Stimulated activated naive CD8-positive, alpha-beta T cell treated with anti-CD3 and anti-CD28 coated beads, Interleukin-15, amount 100 ng/mL, for 72 hours (primary cell): ENCODE measurements at regions not wholly inside any gene's neighbourhood (a gene's known extent, or its start where the extent isn't known, plus 50 kb on each side); places are given as distances from the start of the nearest gene placed in this dataset.
"Not testable (repeated sequence)": the region's sequence is repeated elsewhere in the genome, so short reads cannot be mapped to it uniquely, and the experiment has no call there.

Experiments used
- ATAC-seq: fragments of 150-1000 bp; cut with Tn5 transposase; 2 replicates; pipeline ENCODE4 v1.10.0; 2021; ENCODE audit warnings: mild to moderate bottlenecking, moderate library complexity
- DNase-seq, 2 donors: peaks; one replicate each; pipeline ENCODE4 v3.0.0; 2021 to 2022
- H3K27ac Mint-ChIP-seq, 2 donors: one replicate each; pipeline ENCODE4 v1.8.0; 2022; ENCODE audit warnings: mild to moderate bottlenecking in 2 of 2, mixed read lengths in 2 of 2, moderate library complexity in 2 of 2
- H3K27me3 Mint-ChIP-seq: one replicate; pipeline ENCODE4 v1.8.0; 2022; ENCODE audit warnings: mixed read lengths
- H3K4me1 Mint-ChIP-seq: one replicate; pipeline ENCODE4 v1.8.0; 2022; ENCODE audit warnings: mild to moderate bottlenecking, mixed read lengths
- H3K4me3 Mint-ChIP-seq, 2 donors: one replicate each; pipeline ENCODE4 v1.8.0; 2022; ENCODE audit warnings: mild to moderate bottlenecking in 2 of 2, mixed read lengths in 2 of 2, moderate library complexity in 1 of 2
- H3K9me3 Mint-ChIP-seq, 2 donors: one replicate each; pipeline ENCODE4 v1.8.0; 2022; ENCODE audit warnings: mixed read lengths in 2 of 2

DNA sequence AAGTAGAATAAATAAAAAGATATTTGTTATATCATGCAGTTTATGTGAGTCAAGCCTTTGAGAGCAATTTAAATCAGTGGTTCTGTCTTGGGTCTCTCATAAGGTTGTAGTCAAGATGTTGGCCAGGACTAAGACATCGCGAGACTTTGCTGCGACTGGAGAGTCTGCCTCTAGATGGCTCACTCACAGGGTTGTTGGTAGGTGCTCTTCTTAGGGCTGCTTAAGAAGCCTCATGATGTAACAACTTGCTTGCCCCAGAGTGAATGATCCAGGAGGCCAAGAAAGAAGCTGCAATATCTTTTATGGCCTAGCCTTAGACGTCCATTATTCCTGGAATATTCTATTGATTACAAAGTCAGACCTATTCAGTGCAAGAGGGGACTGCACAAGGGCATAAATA, 73.1 kb upstream of the CACHD1 start:
- DNase-seq (no peak), ATAC-seq (no peak)
- no peaks in the 10 kb centered on the region for H3K4me1 Mint-ChIP-seq
- no peaks in the 10 kb centered on the region for H3K27me3 Mint-ChIP-seq
- no peaks in the 10 kb centered on the region for H3K9me3 Mint-ChIP-seq
- H3K27ac Mint-ChIP-seq = no peak overlapping the region
- no peak overlapping the region for H3K4me3 Mint-ChIP-seq

DNA sequence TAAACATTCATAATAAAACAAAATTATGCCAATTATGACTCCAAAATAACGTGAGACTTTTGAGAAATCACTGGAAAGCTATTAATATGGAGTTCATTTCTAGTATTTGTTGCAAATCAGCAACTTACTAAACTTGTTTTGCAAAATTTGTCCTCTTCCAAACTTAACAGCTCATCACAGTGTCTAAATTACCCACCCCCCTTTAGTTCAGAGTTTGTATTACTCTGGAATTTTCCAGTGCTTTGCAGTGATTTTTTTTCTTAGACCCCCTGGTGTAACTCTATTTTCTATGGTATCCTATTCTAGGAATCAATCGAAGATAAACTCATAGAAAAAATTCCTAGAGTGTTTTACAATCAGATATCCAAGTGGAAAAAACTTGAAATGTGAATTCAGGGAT, 72.4 kb upstream of the CACHD1 start:
- H3K9me3 Mint-ChIP-seq = no peaks in the 10 kb centered on the region
- H3K4me3 Mint-ChIP-seq = no peak overlapping the region
- ATAC-seq (no peak), DNase-seq (no peak)
- no peaks in the 10 kb centered on the region for H3K27me3 Mint-ChIP-seq
- no peak overlapping the region for H3K27ac Mint-ChIP-seq
- H3K4me1 Mint-ChIP-seq = no peaks in the 10 kb centered on the region

DNA sequence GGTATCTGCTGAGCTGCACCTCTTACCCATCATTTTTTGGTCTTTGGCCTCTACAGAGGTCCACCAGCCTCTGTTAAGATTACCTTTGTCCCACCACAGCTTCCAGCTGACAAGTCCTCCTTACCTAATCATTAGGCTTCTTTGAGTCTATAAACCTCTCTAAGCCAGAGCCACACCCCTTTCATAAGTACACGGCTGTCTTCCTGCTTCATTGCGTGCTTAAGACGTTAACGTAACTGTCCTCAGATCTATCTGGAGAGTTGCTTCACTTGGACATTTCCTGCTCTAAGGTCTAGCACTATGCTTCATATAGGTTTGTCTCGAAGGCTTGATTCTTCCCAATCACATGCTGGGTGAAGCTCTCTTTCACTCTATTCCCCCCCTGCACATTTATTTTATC, 71.0 kb upstream of the CACHD1 start:
- H3K27ac Mint-ChIP-seq = no peak overlapping the region
- ATAC-seq (no peak), DNase-seq (no peak)
- no peak overlapping the region for H3K4me3 Mint-ChIP-seq
- no peaks in the 10 kb centered on the region for H3K9me3 Mint-ChIP-seq
- H3K4me1 Mint-ChIP-seq = no peaks in the 10 kb centered on the region
- no peaks in the 10 kb centered on the region for H3K27me3 Mint-ChIP-seq

DNA sequence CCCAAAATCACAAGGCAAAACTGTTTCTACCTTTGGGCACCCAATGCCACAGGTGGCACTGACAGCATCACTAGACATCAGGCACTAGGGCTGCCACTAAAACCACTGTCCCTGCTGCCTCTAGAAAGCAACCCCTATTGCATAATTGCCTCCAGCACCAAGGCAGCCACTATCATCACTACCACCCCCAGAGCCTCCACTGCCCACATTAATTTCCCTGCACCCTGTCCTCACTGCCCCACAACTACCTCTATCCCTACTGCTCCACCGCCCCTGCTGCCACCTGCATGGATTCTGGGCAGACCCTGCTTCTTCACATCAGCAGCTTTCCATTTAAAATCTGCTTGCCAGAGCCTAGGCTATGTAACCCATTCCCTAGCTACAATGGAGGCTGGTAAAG, 68.6 kb upstream of the CACHD1 start:
- no peak overlapping the region for H3K4me3 Mint-ChIP-seq
- no peak for DNase-seq
- no peaks in the 10 kb centered on the region for H3K27me3 Mint-ChIP-seq
- no peaks in the 10 kb centered on the region for H3K9me3 Mint-ChIP-seq
- no peak for ATAC-seq
- no peak overlapping the region for H3K27ac Mint-ChIP-seq
- H3K4me1 Mint-ChIP-seq = no peaks in the 10 kb centered on the region

DNA sequence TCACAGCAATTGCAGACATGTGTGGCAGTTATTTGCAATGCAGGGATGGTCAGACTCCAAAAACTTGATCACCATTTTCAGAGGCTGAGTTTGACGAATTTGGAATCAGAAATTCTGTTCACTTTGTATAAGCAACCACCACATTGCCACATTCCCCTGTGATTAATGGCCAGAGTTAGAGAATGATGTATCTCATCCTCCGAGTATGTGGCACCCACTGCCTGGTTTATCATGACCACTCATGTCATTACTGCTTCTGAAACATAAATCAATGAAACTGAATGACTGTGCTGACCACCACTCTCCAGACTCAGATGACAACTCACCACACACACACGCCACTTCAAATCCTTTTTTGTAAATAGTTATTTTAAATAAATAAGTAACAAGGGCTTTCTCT, 66.6 kb upstream of the CACHD1 start:
- no peaks in the 10 kb centered on the region for H3K4me1 Mint-ChIP-seq
- DNase-seq (no peak), ATAC-seq (peak; percentile 52)

DNA sequence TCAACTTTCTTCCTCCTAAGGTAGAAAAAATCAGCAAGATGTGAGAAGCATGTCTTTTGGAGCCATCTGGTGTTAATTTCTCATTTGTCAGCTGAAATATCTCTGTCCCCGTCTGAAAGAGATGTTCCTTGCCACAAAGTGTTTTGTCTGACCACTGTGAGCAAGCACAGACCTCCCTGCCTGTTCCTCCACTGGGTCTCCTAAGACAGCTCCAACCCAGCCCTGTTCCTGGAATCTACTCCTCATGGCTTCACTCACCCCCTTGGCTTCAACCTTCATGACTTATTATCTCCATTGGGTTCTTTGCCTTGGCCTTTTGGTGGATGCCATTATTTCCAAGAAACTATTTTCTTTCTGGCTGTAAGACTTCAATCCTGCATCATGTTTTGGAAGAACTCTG, 65.7 kb upstream of the CACHD1 start:
- Mint-ChIP-seq H3K27me3 (no peaks in the 10 kb centered on the region), H3K9me3 (no peaks in the 10 kb centered on the region), H3K4me3 (no peak overlapping the region), H3K4me1 (no peaks in the 10 kb centered on the region), H3K27ac (no peak overlapping the region)
- ATAC-seq (no peak), DNase-seq (no peak)

More for the DNA sequence above, 66.6 kb upstream of the CACHD1 start:
- no peak overlapping the region for H3K27ac Mint-ChIP-seq
- H3K4me3 Mint-ChIP-seq = no peak overlapping the region
- no peaks in the 10 kb centered on the region for H3K27me3 Mint-ChIP-seq
- no peaks in the 10 kb centered on the region for H3K9me3 Mint-ChIP-seq

DNA sequence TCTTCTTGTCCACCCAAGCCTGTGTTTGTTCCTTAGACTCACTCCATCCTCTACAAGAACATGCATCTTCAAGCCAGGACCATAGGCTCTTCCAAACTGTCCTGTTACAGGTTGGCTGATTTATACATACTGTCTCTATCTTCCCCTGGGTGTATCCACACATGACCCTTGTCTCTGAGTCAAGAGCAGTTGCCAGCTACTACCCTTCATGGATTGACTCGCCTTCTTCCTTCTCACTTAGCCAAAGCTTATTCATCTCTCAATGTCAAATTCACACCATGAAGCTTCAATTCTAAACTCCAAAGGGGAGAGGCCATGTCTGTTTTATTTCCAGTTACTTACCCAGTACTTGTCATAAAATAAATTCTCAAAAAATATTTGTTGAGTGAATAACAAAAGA, 64.1 kb upstream of the CACHD1 start:
- Mint-ChIP-seq H3K27ac (no peak overlapping the region), H3K27me3 (peaks cover 1% of the 10 kb centered on the region), H3K4me3 (no peak overlapping the region), H3K4me1 (no peaks in the 10 kb centered on the region), H3K9me3 (no peaks in the 10 kb centered on the region)
- DNase-seq = no peak
- ATAC-seq = no peak

DNA sequence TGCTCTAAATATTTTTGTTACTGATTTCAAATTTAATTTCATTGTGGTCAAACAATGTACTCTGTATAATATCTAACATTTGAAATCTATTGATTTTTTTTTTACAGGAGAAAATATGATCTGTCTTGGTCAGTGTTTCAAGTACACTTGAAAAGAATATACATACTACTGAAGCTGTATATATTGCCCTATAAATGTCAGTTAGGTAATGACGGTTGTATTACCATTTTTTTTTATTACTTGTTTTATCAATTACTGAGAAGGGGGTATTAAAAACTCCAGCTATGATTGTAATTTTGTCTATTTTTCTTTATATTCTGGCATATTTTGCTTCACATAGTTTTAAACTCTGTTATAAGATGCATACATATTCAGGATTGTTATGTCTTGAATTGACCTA, 59.7 kb upstream of the CACHD1 start:
- Mint-ChIP-seq H3K27ac (no peak overlapping the region), H3K4me3 (no peak overlapping the region), H3K9me3 (no peaks in the 10 kb centered on the region), H3K27me3 (peaks cover 5% of the 10 kb centered on the region), H3K4me1 (no peaks in the 10 kb centered on the region)
- ATAC-seq (no peak), DNase-seq (no peak)

DNA sequence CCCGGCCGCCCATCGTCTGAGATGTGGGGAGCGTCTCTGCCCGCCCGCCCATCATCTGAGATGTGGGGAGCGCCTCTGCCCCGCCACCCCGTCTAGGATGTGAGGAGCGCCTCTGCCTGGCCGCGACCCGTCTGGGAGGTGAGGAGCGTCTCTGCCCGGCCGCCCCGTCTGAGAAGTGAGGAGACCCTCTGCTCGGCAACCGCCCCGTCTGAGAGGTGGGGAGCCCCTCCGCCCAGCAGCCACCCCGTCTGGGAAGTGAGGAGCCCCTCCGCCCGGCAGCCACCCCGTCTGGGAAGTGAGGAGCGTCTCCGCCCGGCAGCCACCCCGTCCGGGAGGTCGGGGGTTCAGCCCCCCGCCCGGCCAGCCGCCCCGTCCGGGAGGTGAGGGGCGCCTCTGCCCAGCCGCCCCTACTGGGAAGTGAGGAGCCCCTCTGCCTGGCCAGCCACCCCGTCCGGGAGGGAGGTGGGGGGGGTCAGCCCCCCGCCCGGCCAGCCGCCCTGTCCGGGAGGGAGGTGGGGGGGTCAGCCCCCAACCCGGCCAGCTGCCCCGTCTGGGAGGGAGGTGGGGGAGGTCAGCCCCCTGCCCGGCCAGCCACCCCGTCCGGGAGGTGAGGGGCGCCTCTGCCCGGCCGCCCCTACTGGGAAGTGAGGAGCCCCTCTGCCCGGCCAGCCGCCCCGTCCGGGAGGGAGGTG, 54.9 kb upstream of the CACHD1 start:
- H3K9me3 Mint-ChIP-seq, H3K27ac Mint-ChIP-seq, DNase-seq, ATAC-seq, H3K27me3 Mint-ChIP-seq, H3K4me1 Mint-ChIP-seq, H3K4me3 Mint-ChIP-seq: not testable (repeated sequence)

DNA sequence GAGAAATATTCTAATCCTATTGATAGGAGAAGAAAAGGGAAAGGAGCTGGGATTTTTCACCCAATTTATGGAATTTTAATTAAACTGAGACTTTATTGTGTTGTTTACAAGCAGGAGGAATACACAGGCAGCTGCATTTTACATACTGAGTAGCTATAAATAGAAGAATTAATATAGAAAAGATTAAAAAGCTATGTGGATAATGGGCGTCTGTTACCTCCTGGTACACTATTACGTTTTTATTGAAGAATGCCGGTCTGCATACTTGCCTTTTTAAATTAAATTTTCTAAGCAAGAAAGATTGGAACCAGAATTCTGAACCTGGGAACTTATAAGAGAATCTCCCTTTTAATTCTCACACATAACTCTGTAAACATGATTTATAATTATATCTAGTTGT, 52.1 kb upstream of the CACHD1 start:
- ATAC-seq (no peak), DNase-seq (no peak)
- Mint-ChIP-seq H3K9me3 (no peaks in the 10 kb centered on the region), H3K27ac (no peak overlapping the region), H3K27me3 (no peaks in the 10 kb centered on the region), H3K4me3 (no peak overlapping the region), H3K4me1 (no peaks in the 10 kb centered on the region)
